ENCODE measurements at regions not wholly inside any gene's neighbourhood (a gene's known extent, or its start where the extent isn't known, plus 50 kb on each side); places are given as distances from the start of the nearest gene placed in this dataset.
"Not testable (repeated sequence)": the region's sequence is repeated elsewhere in the genome, so short reads cannot be mapped to it uniquely, and the experiment has no call there.

GRCh38 chr9:102428305-102428704 lies 566.8 kb upstream of the CYLC2 start:
- ChIA-PET CTCF (no interaction called here), POLR2A (no interaction called here)
- TF ChIP-seq CTCF (IDR thresholded peaks at IDR 0.05; ENCODE audit: insufficient read depth, low read length, missing control alignments): no peak
- no peak overlapping the region for H3K4me3 ChIP-seq (ENCODE audit: low read depth, low read length)
- DNase-seq (ENCODE audit: low read depth, low spot score): no peak

- DNase-seq (ENCODE audit: low read depth, low spot score); POLR2A ChIA-PET; H3K4me3 ChIP-seq (ENCODE audit: low read depth, low read length); CTCF ChIA-PET: not testable (repeated sequence)
Observed at GRCh38 chr9:102416251-102416650, 578.9 kb upstream of the CYLC2 start.

GRCh38 chr9:102405218-102405867 lies 589.8 kb upstream of the CYLC2 start:
- CTCF ChIA-PET: no interaction called here
- DNase-seq (ENCODE audit: low read depth, low spot score): no peak
- no peak overlapping the region for H3K4me3 ChIP-seq (ENCODE audit: low read depth, low read length)
- TF ChIP-seq CTCF (IDR thresholded peaks at IDR 0.05; ENCODE audit: insufficient read depth, low read length, missing control alignments): no peak
- POLR2A ChIA-PET: no interaction called here

GRCh38 chr9:102403514-102403913 lies 591.6 kb upstream of the CYLC2 start:
- no peak overlapping the region for H3K4me3 ChIP-seq (ENCODE audit: low read depth, low read length)
- TF ChIP-seq CTCF (IDR thresholded peaks at IDR 0.05; ENCODE audit: insufficient read depth, low read length, missing control alignments): no peak
- CTCF ChIA-PET: no interaction called here
- POLR2A ChIA-PET: no interaction called here
- no peak for DNase-seq (ENCODE audit: low read depth, low spot score)

- DNase-seq (ENCODE audit: low read depth, low spot score): no peak
- ChIA-PET CTCF (no interaction called here), POLR2A (no interaction called here)
- TF ChIP-seq CTCF (IDR thresholded peaks at IDR 0.05; ENCODE audit: insufficient read depth, low read length, missing control alignments): no peak
- no peak overlapping the region for H3K4me3 ChIP-seq (ENCODE audit: low read depth, low read length)
Observed at GRCh38 chr9:102398205-102398604, 596.9 kb upstream of the CYLC2 start.

GRCh38 chr9:102385620-102386019 lies 609.5 kb upstream of the CYLC2 start:
- CTCF ChIA-PET; H3K4me3 ChIP-seq (ENCODE audit: low read depth, low read length); POLR2A ChIA-PET: not testable (repeated sequence)

GRCh38 chr9:102362470-102363132 lies 624.2 kb upstream of the GRIN3A start:
- no peak overlapping the region for H3K4me3 ChIP-seq (ENCODE audit: low read depth, low read length)
- DNase-seq (ENCODE audit: low read depth, low spot score): no peak
- no peak for TF ChIP-seq CTCF (IDR thresholded peaks at IDR 0.05; ENCODE audit: insufficient read depth, low read length, missing control alignments)
- CTCF ChIA-PET: no interaction called here
- POLR2A ChIA-PET: no interaction called here

More at GRCh38 chr9:102385620-102386019, 609.5 kb upstream of the CYLC2 start:
- DNase-seq (ENCODE audit: low read depth, low spot score): not testable (repeated sequence)

Data from AG04449 (cell line).